Progenitor cell of endocrine pancreas (in vitro differentiated cells): ENCODE measurements at regions not wholly inside any gene's neighbourhood (a gene's known extent, or its start where the extent isn't known, plus 50 kb on each side); places are given as distances from the start of the nearest gene placed in this dataset.

ENCODE experiments used
- DNase-seq: peaks from one replicate; pipeline ENCODE4 v3.0.0; 2021; ENCODE audit warnings: low spot score; ENCODE audit not compliant: unreplicated experiment
- H3K27ac Mint-ChIP-seq: 2 replicates; pipeline ENCODE4 v1.8.0; 2021; ENCODE audit warnings: mild to moderate bottlenecking, moderate library complexity, mixed read lengths
- H3K27me3 Mint-ChIP-seq: 2 replicates; pipeline ENCODE4 v1.8.0; 2021; ENCODE audit warnings: mixed read lengths
- H3K36me3 Mint-ChIP-seq: 2 replicates; pipeline ENCODE4 v1.8.0; 2022; ENCODE audit warnings: mixed read lengths; ENCODE audit not compliant: insufficient read depth
- H3K4me1 Mint-ChIP-seq: 2 replicates; pipeline ENCODE4 v1.8.0; 2021; ENCODE audit warnings: low read depth, mixed read lengths
- H3K4me3 Mint-ChIP-seq: 2 replicates; pipeline ENCODE4 v1.8.0; 2021; ENCODE audit warnings: low read depth, mild to moderate bottlenecking, moderate library complexity, mixed read lengths
- H3K9me3 Mint-ChIP-seq: 2 replicates; pipeline ENCODE4 v1.8.0; 2021; ENCODE audit warnings: low read depth, mixed read lengths
- CTCF ChIP-seq: fragments of 200-600 bp; sonication (generic); IDR thresholded peaks from one replicate; pipeline ENCODE4 v1.5.0; 2021; ENCODE audit warnings: antibody characterized with exemption, mild to moderate bottlenecking; ENCODE audit not compliant: unreplicated experiment

- Mint-ChIP-seq H3K9me3 (no peaks in the 10 kb centered on the region), H3K4me3 (no peak overlapping the region), H3K4me1 (no peaks in the 10 kb centered on the region), H3K27me3 (no peaks in the 10 kb centered on the region), H3K36me3 (no peaks in the 10 kb centered on the region), H3K27ac (no peak overlapping the region)
- DNase-seq = no peak
- TF ChIP-seq CTCF = no peak
These were observed 626.5 kb upstream of the CHORDC1 start for GRCh38 chr11:90849312-90849711.

GRCh38 chr11:90847268-90847886 is 624.5 kb upstream of the CHORDC1 start:
- no peak overlapping the region for H3K27ac Mint-ChIP-seq
- no peak for DNase-seq
- H3K4me1 Mint-ChIP-seq = no peaks in the 10 kb centered on the region
- H3K4me3 Mint-ChIP-seq = no peak overlapping the region
- no peaks in the 10 kb centered on the region for H3K36me3 Mint-ChIP-seq
- no peaks in the 10 kb centered on the region for H3K9me3 Mint-ChIP-seq
- no peak for TF ChIP-seq CTCF
- no peaks in the 10 kb centered on the region for H3K27me3 Mint-ChIP-seq

GRCh38 chr11:90846628-90847027 is 623.8 kb upstream of the CHORDC1 start:
- Mint-ChIP-seq H3K27ac (no peak overlapping the region), H3K9me3 (no peaks in the 10 kb centered on the region), H3K36me3 (no peaks in the 10 kb centered on the region), H3K4me3 (no peak overlapping the region), H3K4me1 (no peaks in the 10 kb centered on the region), H3K27me3 (no peaks in the 10 kb centered on the region)
- no peak for TF ChIP-seq CTCF
- DNase-seq = no peak

- Mint-ChIP-seq H3K4me1 (no peaks in the 10 kb centered on the region), H3K4me3 (no peak overlapping the region), H3K27ac (no peak overlapping the region), H3K27me3 (no peaks in the 10 kb centered on the region), H3K36me3 (no peaks in the 10 kb centered on the region), H3K9me3 (no peaks in the 10 kb centered on the region)
- DNase-seq = no peak
- TF ChIP-seq CTCF = no peak
These were observed 623.0 kb upstream of the CHORDC1 start for GRCh38 chr11:90845799-90846198.

GRCh38 chr11:90845126-90845525 is 622.3 kb upstream of the CHORDC1 start:
- peaks cover 2% of the 10 kb centered on the region for H3K4me1 Mint-ChIP-seq
- H3K9me3 Mint-ChIP-seq = no peaks in the 10 kb centered on the region
- no peaks in the 10 kb centered on the region for H3K27me3 Mint-ChIP-seq
- H3K36me3 Mint-ChIP-seq = no peaks in the 10 kb centered on the region
- no peak overlapping the region for H3K27ac Mint-ChIP-seq
- no peak for DNase-seq
- no peak overlapping the region for H3K4me3 Mint-ChIP-seq
- no peak for TF ChIP-seq CTCF
